K562 (cell line): ENCODE measurements at regions not wholly inside any gene's neighbourhood (a gene's known extent, or its start where the extent isn't known, plus 50 kb on each side); places are given as distances from the start of the nearest gene placed in this dataset.

Source experiments
- ATAC-seq: fragments of 200-7000 bp; cut with Tn5 transposase; 3 replicates; pipeline ENCODE4 v1.9.1; 2020; ENCODE audit warnings: moderate library complexity
- BruUV-seq: library from RNA; stranded (reverse); fragments of 400-500 nt; replicated peaks from 2 replicates; lab custom pipeline; 2021; lab: Mats Ljungman, UMichigan
- CTCF ChIA-PET: fragments of 300-600 bp; formaldehyde crosslinking; extraction: SDS; loops from one replicate; lab custom pipeline; 2021; ENCODE audit warnings: low intra/inter-chr PET ratio; lab: Yijun Ruan, JAX
- POLR2A ChIA-PET: fragments of 300-600, 350-650 bp; sonication (Branson Sonifier 250); formaldehyde crosslinking; extraction: SDS; loops from one replicate; lab custom pipeline; 2021; ENCODE audit warnings: antibody characterized with exemption, inconsistent platforms; lab: Yijun Ruan, JAX
- DNase-seq, 4 experiments: peaks; one replicate each; pipeline versions ENCODE4 v3.0.0 to v3.0.0-alpha.2; 2011 to 2018; ENCODE audit warnings: low spot score in 3 of 4, mixed read lengths in 3 of 4; ENCODE audit errors: extremely low read depth in 1 of 4
- FAIRE-seq: peaks from 2 replicates; lab custom pipeline; 2011; peaks lifted over from hg19 to GRCh38; lab: Jason Lieb, UNC
- H2AFZ ChIP-seq: 2 replicates; pipeline ENCODE4 v1.6.0; 2011; ENCODE audit warnings: low read depth, low read length, control low read depth, inconsistent platforms
- H3K27ac ChIP-seq: fragments of 200-600 bp; 3 replicates; pipeline ENCODE4 v1.8.0; 2011; ENCODE audit warnings: low read depth, mild to moderate bottlenecking, control low read depth, inconsistent platforms, low read length, moderate library complexity, mixed read lengths; ENCODE audit errors: extremely low read depth
- H3K27me3 ChIP-seq, 2 experiments: fragments of 300-600 bp in 1 of 2; 2 replicates in 1 of 2; 3 replicates in 1 of 2; pipeline versions ENCODE4 v1.6.0 to v1.8.0; 2011; ENCODE audit warnings: inconsistent platforms in 2 of 2, low read length in 2 of 2, mild to moderate bottlenecking in 1 of 2, mixed read lengths in 1 of 2, moderate library complexity in 1 of 2; ENCODE audit not compliant: control insufficient read depth in 2 of 2, insufficient read depth in 2 of 2
- H3K36me3 ChIP-seq: fragments of 300-600 bp; 3 replicates; pipeline ENCODE4 v1.8.0; 2011; ENCODE audit warnings: mild to moderate bottlenecking, low read length, inconsistent platforms; ENCODE audit not compliant: control insufficient read depth, insufficient read depth
- H3K4me1 ChIP-seq, 2 experiments: fragments of 200-600 bp in 1 of 2; replicated peaks in 1 of 2; 2 replicates in 1 of 2; 3 replicates in 1 of 2; pipeline versions ENCODE4 v1.5.1 to v1.8.0; 2011; ENCODE audit warnings: inconsistent platforms in 2 of 2, low read length in 2 of 2, mild to moderate bottlenecking in 1 of 2, mixed read lengths in 1 of 2, moderate library complexity in 1 of 2; ENCODE audit not compliant: control insufficient read depth in 2 of 2, insufficient read depth in 2 of 2
- H3K4me2 ChIP-seq: 2 replicates; pipeline ENCODE4 v1.6.1; 2011; ENCODE audit warnings: low read length, control low read depth, inconsistent platforms, mixed read lengths; ENCODE audit not compliant: insufficient read depth
- H3K4me3 ChIP-seq: fragments of 200-600 bp; sonication (generic), shearing (Covaris generic); 2 replicates; pipeline ENCODE4 v1.5.1; 2016; ENCODE audit warnings: control low read depth, inconsistent platforms
- H3K79me2 ChIP-seq: fragments of 200-600 bp; 3 replicates; pipeline ENCODE4 v1.8.0; 2011; ENCODE audit warnings: low read length, inconsistent platforms; ENCODE audit not compliant: control insufficient read depth, insufficient read depth
- H3K9ac ChIP-seq, 2 experiments: 2 replicates each; pipeline versions ENCODE4 v1.6.0 to v1.6.1; 2011; ENCODE audit warnings: low read depth in 2 of 2, low read length in 2 of 2, control low read depth in 1 of 2, inconsistent platforms in 1 of 2, mild to moderate bottlenecking in 1 of 2, mixed read lengths in 1 of 2; ENCODE audit not compliant: insufficient read depth in 1 of 2
- H3K9me1 ChIP-seq: one replicate; pipeline ENCODE4 v1.6.0; 2011; ENCODE audit warnings: inconsistent platforms, mild to moderate bottlenecking, low read length, moderate library complexity; ENCODE audit not compliant: control insufficient read depth, insufficient read depth
- H3K9me3 ChIP-seq: replicated peaks from 2 replicates; pipeline ENCODE4 v1.5.1; 2011; ENCODE audit warnings: low read depth, low read length, inconsistent platforms; ENCODE audit not compliant: control insufficient read depth, insufficient read depth
- H4K20me1 ChIP-seq: replicated peaks from 2 replicates; pipeline ENCODE4 v1.6.1; 2011; ENCODE audit warnings: low read length, inconsistent platforms, mixed read lengths; ENCODE audit not compliant: control insufficient read depth, insufficient read depth
- HINFP ChIP-seq: fragments of 450-650 bp; conservative IDR thresholded peaks from 2 replicates; pipeline ENCODE4 v1.6.1; 2016; ENCODE audit warnings: missing genetic modification characterization, low read depth, mild to moderate bottlenecking, control low read depth, missing compliant biosample characterization
- TBP ChIP-seq: optimal IDR thresholded peaks from 2 replicates; pipeline ENCODE3; 2011; ENCODE audit warnings: low read depth, low read length, improper control_type of control experiment
- XRCC5 ChIP-seq: fragments of 200-400 bp; formaldehyde crosslinking; IDR thresholded peaks from 2 replicates; pipeline ENCODE4 v1.6.1; 2017; ENCODE audit warnings: low read depth, mild to moderate bottlenecking, low read length
- WGBS: fragments of 100-300 bp; shearing (Covaris generic); methylation state at CpG from one replicate; pipeline ENCODE4 v1.1.6; 2016; ENCODE audit warnings: low coverage, mixed read lengths; ENCODE audit not compliant: insufficient coverage; ENCODE audit errors: missing lambda C conversion rate; 5-methylcytosine and 5-hydroxymethylcytosine counted together
- in situ Hi-C: fragments of 300-500 bp; cut with MboI; formaldehyde crosslinking; loops from 4 replicates; pipeline ENCODE4 v1.15.0; 2018; ENCODE audit warnings: inconsistent platforms, mixed read lengths
- intact Hi-C: fragments of 100-400 bp; cut with micrococcal nuclease; formaldehyde crosslinking; loops from 2 replicates; pipeline ENCODE4 v1.14.2; 2022
- TF ChIP-seq, protein P1 (sequence below): IDR thresholded peaks from 2 replicates; pipeline ENCODE4 v1.6.1; 2014; ENCODE audit warnings: antibody characterized with exemption
- TF ChIP-seq, protein P2 (sequence below): fragments of 450-650 bp; IDR thresholded peaks from 2 replicates; pipeline ENCODE4 v1.6.1; 2016; ENCODE audit warnings: borderline replicate concordance

DNA sequence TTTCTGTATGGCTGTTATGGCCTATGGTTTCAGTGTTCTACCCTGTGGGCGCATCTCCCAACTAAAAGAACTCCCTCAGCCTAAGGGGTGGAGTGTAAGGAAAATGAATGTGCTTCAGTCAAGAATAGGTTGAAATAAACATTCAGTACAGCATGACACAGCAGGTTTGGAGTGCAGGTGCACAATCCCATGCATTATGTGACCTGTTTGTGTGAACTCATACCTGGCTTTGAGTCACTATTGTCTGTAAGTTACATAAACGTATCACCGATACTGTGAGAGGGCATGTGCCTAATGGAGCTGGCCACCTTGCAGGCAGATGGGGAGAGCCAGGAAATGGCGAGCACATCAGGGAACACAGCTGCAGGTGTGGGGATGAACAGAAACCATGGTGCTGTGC, 216.0 kb downstream of the DSEL start (continued):
- no peak for TF ChIP-seq HINFP (tag)

DNA sequence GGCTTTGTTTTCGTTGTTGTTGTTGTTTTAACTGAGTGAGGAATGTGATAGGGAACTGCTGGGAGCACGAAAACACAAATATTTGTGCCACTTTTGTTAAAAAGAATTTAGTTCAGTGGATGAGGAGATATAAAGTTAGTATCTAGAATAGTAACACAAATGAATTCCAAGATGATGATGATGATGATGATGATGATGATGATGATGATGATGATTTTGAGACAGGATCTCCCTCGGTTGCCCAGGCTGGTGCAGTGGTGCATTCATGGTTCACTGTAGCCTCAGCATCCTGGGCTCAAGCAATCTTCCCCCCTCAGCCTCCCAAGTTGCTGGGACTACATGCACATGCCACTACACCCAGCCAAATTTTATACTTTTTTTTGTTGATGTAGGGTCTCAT, 223.7 kb downstream of the DSEL start:
- Histone ChIP-seq H3K9me3 (no peaks in the 10 kb centered on the region), H3K9ac (no peak overlapping the region), H3K36me3 (no peaks in the 10 kb centered on the region), H3K9me1 (no peaks in the 10 kb centered on the region), H3K79me2 (no peaks in the 10 kb centered on the region), H3K27ac (no peak overlapping the region), H3K4me2 (no peak overlapping the region), H4K20me1 (no peaks in the 10 kb centered on the region), H3K27me3 (no peaks in the 10 kb centered on the region), H3K4me1 (no peaks in the 10 kb centered on the region), H2AFZ (no peak overlapping the region), H3K4me3 (no peak overlapping the region)
- BruUV-seq, result no TSS peak
- intact Hi-C loops, result no loop called here
- POLR2A ChIA-PET, result no interaction called here
- CTCF ChIA-PET, result no interaction called here
- in situ Hi-C loops, result no loop called here
- FAIRE-seq, result no peak
- ATAC-seq, result no peak
- DNase-seq, result no peak
- 4% methylated on average over 2 of the region's 3 CpGs for WGBS
- no peak for TF ChIP-seq TBP
- TF ChIP-seq, protein P1, sequence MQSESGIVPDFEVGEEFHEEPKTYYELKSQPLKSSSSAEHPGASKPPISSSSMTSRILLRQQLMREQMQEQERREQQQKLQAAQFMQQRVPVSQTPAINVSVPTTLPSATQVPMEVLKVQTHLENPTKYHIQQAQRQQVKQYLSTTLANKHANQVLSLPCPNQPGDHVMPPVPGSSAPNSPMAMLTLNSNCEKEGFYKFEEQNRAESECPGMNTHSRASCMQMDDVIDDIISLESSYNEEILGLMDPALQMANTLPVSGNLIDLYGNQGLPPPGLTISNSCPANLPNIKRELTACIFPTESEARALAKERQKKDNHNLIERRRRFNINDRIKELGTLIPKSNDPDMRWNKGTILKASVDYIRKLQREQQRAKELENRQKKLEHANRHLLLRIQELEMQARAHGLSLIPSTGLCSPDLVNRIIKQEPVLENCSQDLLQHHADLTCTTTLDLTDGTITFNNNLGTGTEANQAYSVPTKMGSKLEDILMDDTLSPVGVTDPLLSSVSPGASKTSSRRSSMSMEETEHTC, result no peak
- TF ChIP-seq, protein P2, sequence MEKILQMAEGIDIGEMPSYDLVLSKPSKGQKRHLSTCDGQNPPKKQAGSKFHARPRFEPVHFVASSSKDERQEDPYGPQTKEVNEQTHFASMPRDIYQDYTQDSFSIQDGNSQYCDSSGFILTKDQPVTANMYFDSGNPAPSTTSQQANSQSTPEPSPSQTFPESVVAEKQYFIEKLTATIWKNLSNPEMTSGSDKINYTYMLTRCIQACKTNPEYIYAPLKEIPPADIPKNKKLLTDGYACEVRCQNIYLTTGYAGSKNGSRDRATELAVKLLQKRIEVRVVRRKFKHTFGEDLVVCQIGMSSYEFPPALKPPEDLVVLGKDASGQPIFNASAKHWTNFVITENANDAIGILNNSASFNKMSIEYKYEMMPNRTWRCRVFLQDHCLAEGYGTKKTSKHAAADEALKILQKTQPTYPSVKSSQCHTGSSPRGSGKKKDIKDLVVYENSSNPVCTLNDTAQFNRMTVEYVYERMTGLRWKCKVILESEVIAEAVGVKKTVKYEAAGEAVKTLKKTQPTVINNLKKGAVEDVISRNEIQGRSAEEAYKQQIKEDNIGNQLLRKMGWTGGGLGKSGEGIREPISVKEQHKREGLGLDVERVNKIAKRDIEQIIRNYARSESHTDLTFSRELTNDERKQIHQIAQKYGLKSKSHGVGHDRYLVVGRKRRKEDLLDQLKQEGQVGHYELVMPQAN, result no peak
- TF ChIP-seq XRCC5, result no peak
